ENCODE measurements at regions not wholly inside any gene's neighbourhood (a gene's known extent, or its start where the extent isn't known, plus 50 kb on each side); places are given as distances from the start of the nearest gene placed in this dataset.
"Not testable (repeated sequence)": the region's sequence is repeated elsewhere in the genome, so short reads cannot be mapped to it uniquely, and the experiment has no call there.

DNA sequence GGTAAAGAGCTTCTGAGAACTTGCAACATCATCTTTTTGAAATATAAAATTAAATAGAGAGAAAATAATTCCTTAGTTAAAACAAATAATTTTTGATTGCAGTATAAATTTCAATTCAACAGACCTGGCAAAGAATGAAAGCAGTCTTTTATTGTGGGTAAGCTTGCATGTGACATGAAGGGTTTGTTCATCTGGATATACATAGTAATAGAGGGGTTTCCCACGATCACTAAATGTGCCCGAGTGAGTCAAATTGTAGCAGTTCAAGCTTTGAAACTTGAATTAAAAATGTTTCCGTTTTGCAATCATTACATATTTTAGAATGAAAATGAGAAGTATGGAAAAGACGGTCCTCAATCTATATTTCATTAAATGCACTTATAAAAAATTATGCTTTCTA is 658.4 kb upstream of the MBL2 start:
- DNase-seq = no peak

GRCh38 chr10:53430127-53430891 is 657.7 kb upstream of the MBL2 start:
- DNase-seq = no peak

- DNase-seq = no peak
Measured at GRCh38 chr10:53422223-53422888, 649.8 kb upstream of the MBL2 start.

- DNase-seq = no peak
Measured at GRCh38 chr10:53412651-53413050, 640.1 kb upstream of the MBL2 start.

- no peak for DNase-seq
Measured at GRCh38 chr10:53406532-53406931, 633.9 kb upstream of the MBL2 start.

DNA sequence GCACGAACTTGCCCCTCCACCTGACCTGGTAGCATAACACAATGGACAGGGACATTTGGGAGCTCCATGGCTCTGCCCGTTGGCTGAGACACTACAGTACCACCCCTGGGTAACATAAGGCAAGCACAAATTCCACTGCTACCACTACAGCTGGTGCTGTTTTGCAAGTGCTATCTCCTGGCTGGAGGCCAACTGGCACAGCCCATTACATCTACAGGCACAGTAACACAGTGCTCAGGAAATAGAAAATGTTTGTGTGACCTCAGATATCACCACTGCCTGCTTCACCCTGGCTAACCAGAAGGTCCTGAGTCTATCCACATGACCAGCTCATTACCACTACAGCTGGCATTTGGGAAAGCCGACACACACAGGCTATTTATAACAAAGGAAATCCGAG is 631.1 kb upstream of the MBL2 start:
- DNase-seq = peak; percentile 3

GRCh38 chr10:53402594-53402993 is 630.0 kb upstream of the MBL2 start:
- no peak for DNase-seq

DNA sequence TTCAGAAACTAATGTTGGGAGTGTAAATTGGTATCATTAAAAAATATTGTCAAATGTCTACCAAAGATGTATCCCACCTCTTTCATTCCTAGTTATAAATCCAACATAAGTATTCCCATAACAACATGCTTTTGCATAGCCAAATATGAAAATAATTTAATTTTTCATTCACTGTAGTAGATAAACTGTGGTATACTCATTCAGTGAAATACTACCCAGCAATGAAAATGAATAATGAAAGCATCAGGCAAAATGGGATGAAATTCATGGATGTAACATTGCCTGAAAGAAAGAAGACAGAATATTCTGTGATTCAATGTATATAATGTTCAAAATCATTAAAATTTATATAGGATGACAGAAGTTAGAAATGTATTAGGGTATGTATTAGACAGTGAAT is 629.0 kb upstream of the MBL2 start:
- no peak for DNase-seq

GRCh38 chr10:53396876-53397275 is 624.3 kb upstream of the MBL2 start:
- no peak for DNase-seq

- DNase-seq = no peak
Measured at GRCh38 chr10:53395449-53395848, 622.9 kb upstream of the MBL2 start.

DNA sequence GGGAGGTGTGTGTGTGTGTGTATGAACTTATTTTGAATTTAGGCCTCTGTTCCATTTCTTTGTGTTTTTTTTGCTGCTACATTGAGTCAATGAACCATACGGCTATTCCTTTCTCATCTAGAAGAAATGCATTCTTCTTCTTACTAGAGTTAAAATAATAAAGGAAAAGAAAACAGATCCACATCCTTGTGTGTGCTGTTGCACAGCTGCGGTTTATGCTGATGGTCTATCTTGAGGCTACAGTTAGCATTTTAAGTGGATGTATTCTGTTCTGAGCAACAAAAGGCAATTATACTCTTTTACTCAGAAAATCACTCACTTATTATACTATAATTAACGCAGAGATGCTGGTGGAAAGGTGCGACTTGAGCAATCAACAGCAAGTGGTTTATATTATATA is 615.0 kb upstream of the MBL2 start:
- peak; percentile 15 for DNase-seq

DNA sequence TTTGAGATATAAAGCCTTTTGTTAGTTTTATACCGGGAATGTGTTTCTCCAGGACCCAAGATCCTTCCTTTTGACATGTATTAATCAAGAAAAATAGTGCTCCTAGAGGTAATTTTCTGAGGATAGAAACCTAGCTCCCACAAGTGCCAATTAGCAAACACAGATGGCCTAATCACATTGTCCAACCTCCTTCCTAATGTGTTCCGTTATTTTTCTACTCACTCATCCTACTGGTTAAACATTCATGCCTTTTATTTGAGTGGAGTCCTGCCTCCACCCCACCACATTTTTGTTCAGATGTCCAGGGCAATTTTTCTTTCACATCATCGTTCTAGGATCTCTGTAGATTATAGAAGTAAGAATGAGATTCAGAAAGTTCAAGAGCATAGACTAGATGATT is 610.0 kb upstream of the MBL2 start:
- DNase-seq = no peak

DNA sequence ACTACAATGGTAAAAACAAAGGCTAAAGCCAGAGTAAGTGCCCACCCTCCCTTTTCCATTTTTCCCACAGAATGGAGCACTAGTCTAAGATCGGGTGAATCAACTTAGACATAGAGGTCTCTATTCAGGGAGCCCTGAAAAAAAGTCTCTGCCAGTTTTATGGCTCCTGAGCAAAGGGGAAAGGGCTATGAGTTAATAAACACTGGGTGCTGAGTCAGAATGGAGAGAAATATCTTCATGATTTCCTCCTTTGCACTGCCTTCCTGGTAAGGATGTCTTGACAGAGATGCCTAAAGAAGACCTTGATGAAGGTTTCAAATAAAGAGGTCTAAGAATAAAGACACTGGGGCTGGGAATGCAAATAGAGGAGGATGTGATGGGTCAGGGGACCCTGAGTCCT is 607.4 kb upstream of the MBL2 start:
- DNase-seq = no peak

- DNase-seq = no peak
Measured at GRCh38 chr10:53370347-53370746, 597.8 kb upstream of the MBL2 start.

DNA sequence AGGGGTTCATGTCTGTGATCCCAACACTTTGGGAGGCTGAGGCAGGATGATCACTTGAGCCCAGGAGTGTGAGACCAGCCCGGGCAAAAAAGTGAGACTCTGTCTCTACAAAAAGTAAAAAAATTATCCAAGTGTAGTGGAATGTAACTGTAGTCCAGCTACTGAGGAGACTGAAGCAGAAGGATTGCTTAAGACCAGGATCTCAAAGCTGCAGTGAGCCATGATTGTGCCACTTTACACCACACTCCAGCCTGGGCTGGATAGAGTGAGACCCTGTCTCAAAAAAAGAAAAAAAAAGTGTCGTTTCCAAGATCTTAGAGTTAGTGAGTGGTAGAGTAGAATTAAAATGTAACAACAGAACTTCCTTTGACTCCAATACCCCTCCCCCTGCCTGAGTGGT is 589.4 kb upstream of the MBL2 start:
- no peak for DNase-seq

DNA sequence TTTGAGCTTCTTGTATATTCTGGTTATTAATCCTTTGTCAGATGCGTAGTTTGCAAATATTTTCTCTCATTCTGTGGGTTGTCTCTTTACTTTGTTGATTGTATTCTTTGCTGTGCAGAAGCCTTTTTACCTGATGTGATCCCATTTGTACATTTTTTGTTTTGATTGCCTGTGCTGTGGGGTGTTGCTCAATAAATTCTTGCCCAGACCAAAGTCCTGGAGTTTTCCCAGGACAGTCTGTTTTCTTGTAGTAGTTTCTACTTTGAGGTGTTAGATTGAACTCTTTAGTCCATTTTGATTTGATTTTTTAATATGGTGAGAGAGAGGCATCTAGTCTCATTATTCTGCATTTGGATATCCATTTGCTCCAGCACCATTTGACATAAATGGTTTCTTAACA is 588.7 kb upstream of the MBL2 start:
- DNase-seq = no peak

DNA sequence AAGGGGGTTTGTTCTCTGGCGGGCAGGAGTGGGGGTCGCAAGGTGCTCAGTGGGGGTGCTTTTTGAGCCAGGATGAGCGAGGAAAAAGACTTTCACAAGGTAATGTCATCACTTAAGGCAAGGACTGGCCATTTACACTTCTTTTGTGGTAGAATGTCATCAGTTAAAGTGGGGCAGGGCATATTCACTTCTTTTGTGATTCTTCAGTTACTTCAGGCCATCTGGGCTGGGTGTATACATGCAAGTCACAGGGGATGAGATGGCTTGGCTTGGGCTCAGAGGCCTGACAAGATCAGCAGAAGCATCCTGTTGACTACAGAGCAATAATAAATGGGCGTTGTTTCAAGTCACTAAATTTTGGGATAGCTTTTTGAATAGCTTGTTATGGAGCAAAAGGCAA is 586.4 kb upstream of the MBL2 start:
- not testable (repeated sequence) for DNase-seq

DNA sequence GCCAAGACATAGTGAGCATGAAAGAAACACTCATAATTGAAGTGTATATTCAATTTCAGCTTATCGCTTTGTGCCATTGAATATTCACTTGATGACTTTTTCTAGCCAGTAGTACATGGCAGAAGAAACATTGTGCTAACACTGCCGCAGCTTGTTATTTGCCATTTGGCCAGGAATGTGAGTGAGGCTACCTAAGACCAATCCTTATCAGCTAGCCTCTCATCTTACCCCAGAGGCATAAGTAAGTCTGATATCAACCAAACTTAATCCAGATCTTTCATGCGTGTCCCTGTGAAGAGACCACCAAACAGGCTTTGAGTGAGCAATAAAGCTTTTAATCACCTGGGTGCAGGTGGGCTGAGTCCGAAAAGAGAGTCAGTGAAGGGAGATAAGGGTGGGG is 586.0 kb upstream of the MBL2 start:
- no peak for DNase-seq

GRCh38 chr10:53357587-53357986 is 585.0 kb upstream of the MBL2 start:
- peak; percentile 5 for DNase-seq

DNA sequence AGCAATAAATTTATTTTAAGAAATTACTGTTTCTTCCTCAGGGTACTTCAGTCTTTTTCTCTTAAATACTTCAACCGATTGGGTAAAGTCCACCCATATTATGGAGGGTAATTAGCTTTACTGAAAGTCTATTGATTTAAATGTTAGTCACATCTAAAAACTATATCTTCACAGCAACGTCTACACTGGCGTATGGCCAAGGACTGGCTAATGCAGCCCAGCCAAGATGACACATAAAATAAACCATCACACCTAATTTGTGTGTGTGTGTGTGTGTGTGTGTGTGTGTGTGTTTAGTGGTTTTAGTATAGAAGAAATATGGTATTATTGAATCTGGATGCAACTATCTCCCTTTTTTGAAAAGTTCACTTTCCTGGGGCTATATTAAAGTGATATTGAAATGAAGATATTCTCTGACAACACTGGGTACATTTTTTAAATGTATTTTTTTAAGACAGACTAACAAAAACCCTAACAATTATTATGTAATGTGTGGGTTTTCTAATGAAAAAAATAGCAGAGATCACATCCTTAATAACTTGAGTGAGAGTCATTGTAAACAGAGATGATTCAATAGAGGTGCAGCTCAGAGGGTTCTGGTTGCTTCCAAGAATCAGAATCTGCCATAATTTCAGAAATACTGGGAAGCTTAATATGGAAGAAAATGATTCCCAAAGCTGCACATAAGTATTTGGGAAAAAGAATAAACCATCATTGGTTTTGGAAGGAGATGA is 584.2 kb upstream of the MBL2 start:
- peak; percentile 24 for DNase-seq

DNA sequence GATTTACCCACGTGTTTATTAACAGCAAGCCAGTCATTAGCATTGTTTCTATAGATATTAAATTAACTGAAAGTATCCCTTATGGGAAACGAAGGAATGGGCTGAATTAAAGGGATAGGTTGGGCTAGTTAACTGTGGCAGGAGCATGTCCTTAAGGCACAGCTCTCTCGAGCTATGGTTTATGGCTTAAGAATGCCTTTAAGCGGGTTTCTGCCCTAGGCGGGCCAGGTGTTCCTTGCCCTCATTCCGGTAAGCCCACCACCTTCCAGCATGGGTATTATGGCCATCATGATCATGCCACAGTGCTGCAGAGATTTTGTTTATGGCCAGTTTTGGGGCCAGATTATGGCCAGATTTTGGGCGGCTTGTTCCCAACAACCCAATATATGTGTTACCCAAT is 569.9 kb upstream of the MBL2 start:
- not testable (repeated sequence) for DNase-seq

- not testable (repeated sequence) for DNase-seq
Measured at GRCh38 chr10:53338199-53338598, 565.6 kb upstream of the MBL2 start.

DNA sequence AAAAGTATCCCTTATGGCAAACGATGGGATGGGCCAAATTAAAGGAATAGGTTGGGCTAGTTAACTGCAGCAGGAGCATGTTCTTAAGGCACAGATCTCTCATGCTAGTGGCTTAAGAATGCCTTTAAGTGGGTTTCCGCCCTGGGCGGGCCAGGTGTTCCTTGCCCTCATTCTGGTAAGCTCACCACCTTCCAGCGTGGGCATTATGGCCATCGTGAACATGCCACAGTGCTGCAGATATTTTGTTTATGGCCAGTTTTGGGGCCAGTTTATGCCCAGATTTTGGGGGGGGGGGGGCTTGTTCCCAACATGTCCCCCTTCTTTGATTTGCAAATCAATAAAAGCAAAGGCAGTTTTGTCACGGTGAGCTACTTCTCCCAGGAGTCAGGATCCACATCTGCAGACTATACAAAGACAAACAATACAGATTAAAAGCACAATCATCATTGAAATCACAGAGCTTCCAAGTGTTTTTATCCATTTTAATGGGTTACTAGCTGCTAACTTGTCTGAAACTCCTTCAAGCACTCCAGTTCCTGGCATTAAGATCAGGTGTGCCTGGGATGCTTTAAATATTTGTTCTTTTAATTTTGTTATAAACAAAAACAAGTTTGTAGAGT is 563.3 kb upstream of the MBL2 start:
- DNase-seq = not testable (repeated sequence)
